GM12892 (cell line): ENCODE measurements at regions not wholly inside any gene's neighbourhood (a gene's known extent, or its start where the extent isn't known, plus 50 kb on each side); places are given as distances from the start of the nearest gene placed in this dataset.

Source experiments
- POLR2A ChIP-seq: IDR thresholded peaks from 2 replicates; pipeline ENCODE4 v1.6.1; 2011; ENCODE audit warnings: low read depth, low read length, control low read depth
- POLR2AphosphoS5 ChIP-seq: IDR thresholded peaks from 2 replicates; pipeline ENCODE4 v1.6.1; 2011; ENCODE audit warnings: low read depth, low read length, control low read depth
- TAF1 ChIP-seq: IDR thresholded peaks from 2 replicates; pipeline ENCODE4 v1.6.1; 2011; ENCODE audit warnings: low read depth, mild to moderate bottlenecking, control low read depth, low read length, borderline replicate concordance

GRCh38 chr16:26532456-26532855, 534.3 kb upstream of the C16orf82 start:
- no peak for TF ChIP-seq POLR2A
- no peak for TF ChIP-seq POLR2AphosphoS5
- no peak for TF ChIP-seq TAF1
